ENCODE measurements at regions not wholly inside any gene's neighbourhood (a gene's known extent, or its start where the extent isn't known, plus 50 kb on each side); places are given as distances from the start of the nearest gene placed in this dataset.
"Not testable (repeated sequence)": the region's sequence is repeated elsewhere in the genome, so short reads cannot be mapped to it uniquely, and the experiment has no call there.

GRCh38 chr5:119948162-119948561 lies 318.8 kb downstream of the FAM170A start:
- H3K4me1 ChIP-seq (replicated peaks): no peaks in the 10 kb centered on the region
- H3K27me3 ChIP-seq (replicated peaks): no peaks in the 10 kb centered on the region
- no peak for DNase-seq (ENCODE audit: low read depth in 1 of 2, low spot score in 2 of 2)
- H3K36me3 ChIP-seq: no peaks in the 10 kb centered on the region
- no peak overlapping the region for H3K4me3 ChIP-seq
- H3K9me3 ChIP-seq (replicated peaks): no peaks in the 10 kb centered on the region
- H3K27ac ChIP-seq: no peak overlapping the region

GRCh38 chr5:119949426-119949999 lies 320.2 kb downstream of the FAM170A start:
- Histone ChIP-seq H3K27me3 (replicated peaks) (no peaks in the 10 kb centered on the region), H3K9me3 (replicated peaks) (no peaks in the 10 kb centered on the region; the same call in 1 of the 2 replicates), H3K27ac (no peak overlapping the region), H3K36me3 (no peaks in the 10 kb centered on the region), H3K4me3 (no peak overlapping the region), H3K4me1 (replicated peaks) (no peaks in the 10 kb centered on the region)
- DNase-seq (ENCODE audit: low read depth in 1 of 2, low spot score in 2 of 2): no peak

- Histone ChIP-seq H3K27ac (no peak overlapping the region), H3K4me3 (no peak overlapping the region), H3K36me3 (no peaks in the 10 kb centered on the region), H3K27me3 (replicated peaks) (no peaks in the 10 kb centered on the region), H3K9me3 (replicated peaks) (no peaks in the 10 kb centered on the region; the same call in 1 of the 2 replicates), H3K4me1 (replicated peaks) (no peaks in the 10 kb centered on the region)
- DNase-seq (ENCODE audit: low read depth in 1 of 2, low spot score in 2 of 2): no peak
These were observed 322.1 kb downstream of the FAM170A start for GRCh38 chr5:119951330-119951934.

GRCh38 chr5:119953474-119953873 lies 324.1 kb downstream of the FAM170A start:
- H3K4me1 ChIP-seq (replicated peaks): no peaks in the 10 kb centered on the region
- no peak overlapping the region for H3K4me3 ChIP-seq
- H3K27me3 ChIP-seq (replicated peaks): no peaks in the 10 kb centered on the region
- no peaks in the 10 kb centered on the region; the same call in 1 of the 2 replicates for H3K9me3 ChIP-seq (replicated peaks)
- no peaks in the 10 kb centered on the region for H3K36me3 ChIP-seq
- DNase-seq (ENCODE audit: low read depth in 1 of 2, low spot score in 2 of 2): no peak
- no peak overlapping the region for H3K27ac ChIP-seq

- no peak overlapping the region for H3K4me3 ChIP-seq
- H3K36me3 ChIP-seq: no peaks in the 10 kb centered on the region
- H3K27ac ChIP-seq: no peak overlapping the region
- H3K27me3 ChIP-seq (replicated peaks): no peaks in the 10 kb centered on the region
- no peak for DNase-seq (ENCODE audit: low read depth in 1 of 2, low spot score in 2 of 2)
- no peaks in the 10 kb centered on the region for H3K4me1 ChIP-seq (replicated peaks)
- no peaks in the 10 kb centered on the region; the same call in 1 of the 2 replicates for H3K9me3 ChIP-seq (replicated peaks)
These were observed 324.7 kb downstream of the FAM170A start for GRCh38 chr5:119954106-119954505.

GRCh38 chr5:119961993-119962392 lies 332.6 kb downstream of the FAM170A start:
- H3K4me1 ChIP-seq (replicated peaks): no peaks in the 10 kb centered on the region
- H3K9me3 ChIP-seq (replicated peaks): no peaks in the 10 kb centered on the region
- H3K36me3 ChIP-seq: no peaks in the 10 kb centered on the region
- no peak overlapping the region for H3K27ac ChIP-seq
- no peak overlapping the region for H3K4me3 ChIP-seq
- DNase-seq (ENCODE audit: low read depth in 1 of 2, low spot score in 2 of 2): no peak
- H3K27me3 ChIP-seq (replicated peaks): no peaks in the 10 kb centered on the region

- Histone ChIP-seq H3K36me3 (no peaks in the 10 kb centered on the region), H3K9me3 (replicated peaks) (no peaks in the 10 kb centered on the region), H3K27me3 (replicated peaks) (no peaks in the 10 kb centered on the region), H3K27ac (no peak overlapping the region), H3K4me1 (replicated peaks) (no peaks in the 10 kb centered on the region), H3K4me3 (no peak overlapping the region)
- no peak for DNase-seq (ENCODE audit: low read depth in 1 of 2, low spot score in 2 of 2)
These were observed 336.7 kb downstream of the FAM170A start for GRCh38 chr5:119966028-119966427.

- H3K4me1 ChIP-seq (replicated peaks): no peaks in the 10 kb centered on the region
- no peaks in the 10 kb centered on the region for H3K27me3 ChIP-seq (replicated peaks)
- H3K27ac ChIP-seq: no peak overlapping the region
- H3K36me3 ChIP-seq: no peaks in the 10 kb centered on the region
- no peak overlapping the region for H3K4me3 ChIP-seq
- no peak for DNase-seq (ENCODE audit: low read depth in 1 of 2, low spot score in 2 of 2)
- H3K9me3 ChIP-seq (replicated peaks): no peaks in the 10 kb centered on the region
These were observed 339.3 kb downstream of the FAM170A start for GRCh38 chr5:119968690-119969089.

GRCh38 chr5:119987077-119987476 lies 357.7 kb downstream of the FAM170A start:
- H3K4me3 ChIP-seq; H3K27me3 ChIP-seq (replicated peaks); H3K4me1 ChIP-seq (replicated peaks); H3K36me3 ChIP-seq; H3K27ac ChIP-seq; H3K9me3 ChIP-seq (replicated peaks); DNase-seq (ENCODE audit: low read depth in 1 of 2, low spot score in 2 of 2): not testable (repeated sequence)

GRCh38 chr5:119991625-119992024 lies 362.3 kb downstream of the FAM170A start:
- Histone ChIP-seq H3K4me3 (no peak overlapping the region), H3K27ac (no peak overlapping the region), H3K27me3 (replicated peaks) (peaks cover 7% of the 10 kb centered on the region; the same call in 1 of the 2 replicates), H3K36me3 (no peaks in the 10 kb centered on the region), H3K9me3 (replicated peaks) (peaks cover 7% of the 10 kb centered on the region; the same call in 1 of the 2 replicates), H3K4me1 (replicated peaks) (no peaks in the 10 kb centered on the region)
- no peak for DNase-seq (ENCODE audit: low read depth in 1 of 2, low spot score in 2 of 2)

GRCh38 chr5:119996128-119996527 lies 366.8 kb downstream of the FAM170A start:
- H3K27me3 ChIP-seq (replicated peaks): peaks cover 7% of the 10 kb centered on the region; the same call in 1 of the 2 replicates
- H3K27ac ChIP-seq: no peak overlapping the region
- no peaks in the 10 kb centered on the region for H3K9me3 ChIP-seq (replicated peaks)
- H3K4me3 ChIP-seq: no peak overlapping the region
- no peaks in the 10 kb centered on the region for H3K36me3 ChIP-seq
- H3K4me1 ChIP-seq (replicated peaks): no peaks in the 10 kb centered on the region
- no peak for DNase-seq (ENCODE audit: low read depth in 1 of 2, low spot score in 2 of 2)

GRCh38 chr5:120007598-120007997 lies 378.2 kb downstream of the FAM170A start:
- Histone ChIP-seq H3K9me3 (replicated peaks) (no peaks in the 10 kb centered on the region), H3K27me3 (replicated peaks) (no peaks in the 10 kb centered on the region), H3K36me3 (no peaks in the 10 kb centered on the region), H3K4me3 (no peak overlapping the region), H3K4me1 (replicated peaks) (no peaks in the 10 kb centered on the region), H3K27ac (no peak overlapping the region)
- DNase-seq (ENCODE audit: low read depth in 1 of 2, low spot score in 2 of 2): no peak

GRCh38 chr5:120012431-120012830 lies 383.1 kb downstream of the FAM170A start:
- no peaks in the 10 kb centered on the region for H3K36me3 ChIP-seq
- H3K9me3 ChIP-seq (replicated peaks): peaks cover 7% of the 10 kb centered on the region
- H3K4me3 ChIP-seq: no peak overlapping the region
- H3K4me1 ChIP-seq (replicated peaks): no peaks in the 10 kb centered on the region
- no peak overlapping the region for H3K27ac ChIP-seq
- DNase-seq (ENCODE audit: low read depth in 1 of 2, low spot score in 2 of 2): no peak
- no peaks in the 10 kb centered on the region for H3K27me3 ChIP-seq (replicated peaks)

GRCh38 chr5:120014535-120014934 lies 385.2 kb downstream of the FAM170A start:
- Histone ChIP-seq H3K36me3 (no peaks in the 10 kb centered on the region), H3K4me3 (no peak overlapping the region), H3K9me3 (replicated peaks) (peaks cover 7% of the 10 kb centered on the region), H3K27ac (no peak overlapping the region), H3K4me1 (replicated peaks) (no peaks in the 10 kb centered on the region), H3K27me3 (replicated peaks) (no peaks in the 10 kb centered on the region)
- DNase-seq (ENCODE audit: low read depth in 1 of 2, low spot score in 2 of 2): no peak
